Panc1 (cell line): ENCODE measurements at regions not wholly inside any gene's neighbourhood (a gene's known extent, or its start where the extent isn't known, plus 50 kb on each side); places are given as distances from the start of the nearest gene placed in this dataset.

Experiments
- ATAC-seq: fragments of 200-7000 bp; cut with Tn5 transposase; 2 replicates; pipeline ENCODE4 v1.9.1; 2020; ENCODE audit warnings: mild to moderate bottlenecking, moderate library complexity
- BruUV-seq: library from RNA; stranded (reverse); fragments of 400-500 nt; replicated peaks from 2 replicates; lab custom pipeline; 2021; lab: Mats Ljungman, UMichigan
- CTCF ChIA-PET: fragments of 300-600 bp; sonication (Branson Sonifier 250); formaldehyde crosslinking; loops from one replicate; lab custom pipeline; 2022; ENCODE audit warnings: antibody characterized with exemption; lab: Charles Lee
- POLR2A ChIA-PET: fragments of 300-600 bp; sonication (Branson Sonifier 250); formaldehyde crosslinking; loops from one replicate; lab custom pipeline; 2022; ENCODE audit warnings: antibody characterized with exemption; lab: Charles Lee
- DNase-seq: peaks from one replicate; pipeline ENCODE4 v3.0.0-alpha.2; 2010; ENCODE audit warnings: low read depth, low spot score
- H3K27ac ChIP-seq: 2 replicates; pipeline ENCODE4 v1.5.1; 2011; ENCODE audit warnings: mild to moderate bottlenecking, low read length, inconsistent platforms
- H3K27me3 ChIP-seq: fragments of 200-500 bp; sonication (Bioruptor generic); 2 replicates; pipeline ENCODE4 v1.6.0; 2014; ENCODE audit warnings: low read length, inconsistent platforms; ENCODE audit not compliant: control insufficient read depth, insufficient read depth
- H3K36me3 ChIP-seq: fragments of 200-500 bp; sonication (Bioruptor generic); 2 replicates; pipeline ENCODE4 v1.5.1; 2014; ENCODE audit warnings: inconsistent platforms, mild to moderate bottlenecking, low read length, moderate library complexity; ENCODE audit not compliant: control insufficient read depth, insufficient read depth
- H3K4me1 ChIP-seq: 2 replicates; pipeline ENCODE4 v1.5.1; 2011; ENCODE audit warnings: inconsistent platforms, mild to moderate bottlenecking, low read length, moderate library complexity; ENCODE audit not compliant: control insufficient read depth, insufficient read depth
- H3K4me3 ChIP-seq, 2 experiments: 2 replicates each; pipeline ENCODE4 v1.5.1; 2011 to 2012; ENCODE audit warnings: low read depth in 2 of 2, low read length in 2 of 2, mild to moderate bottlenecking in 2 of 2, inconsistent platforms in 1 of 2, moderate library complexity in 1 of 2
- H3K9me3 ChIP-seq: fragments of 200-500 bp; sonication (Bioruptor generic); 2 replicates; pipeline ENCODE4 v1.5.1; 2014; ENCODE audit warnings: low read depth, mild to moderate bottlenecking, inconsistent platforms, low read length, moderate library complexity; ENCODE audit not compliant: control insufficient read depth, insufficient read depth
- CTCF ChIP-seq: fragments of 450-650 bp; IDR thresholded peaks from 2 replicates; pipeline ENCODE4 v1.5.1; 2017; ENCODE audit warnings: mild to moderate bottlenecking
- POLR2AphosphoS5 ChIP-seq: IDR thresholded peaks from 2 replicates; pipeline ENCODE4 v1.6.1; 2012; ENCODE audit warnings: mild to moderate bottlenecking, low read depth, low read length, moderate library complexity
- REST ChIP-seq, 2 experiments: IDR thresholded peaks; 2 replicates each; pipeline ENCODE4 v1.6.1; 2011 to 2012; ENCODE audit warnings: low read depth in 2 of 2, control low read depth in 1 of 2, low read length in 1 of 2, mild to moderate bottlenecking in 1 of 2, moderate library complexity in 1 of 2; ENCODE audit not compliant: insufficient read depth in 1 of 2
- SIN3A ChIP-seq: IDR thresholded peaks from 2 replicates; pipeline ENCODE4 v1.6.1; 2012; ENCODE audit warnings: low read depth, mild to moderate bottlenecking, low read length, moderate library complexity, borderline replicate concordance; ENCODE audit not compliant: insufficient read depth
- TCF7L2 ChIP-seq: IDR thresholded peaks from 2 replicates; pipeline ENCODE4 v1.6.1; 2011; ENCODE audit warnings: mild to moderate bottlenecking, low read depth, low read length, inconsistent platforms
- in situ Hi-C: cut with HindIII; loops from 2 replicates; pipeline ENCODE4 v1.10.0; 2016; ENCODE audit warnings: low sequenced_read_pairs, low pct_unique_long_range_greater_than_20kb
- intact Hi-C: fragments of 100-400 bp; cut with micrococcal nuclease; formaldehyde crosslinking; loops from one replicate; pipeline ENCODE4 v1.10.0; 2022; ENCODE audit not compliant: unreplicated experiment

- Histone ChIP-seq H3K4me3 (no peak overlapping the region), H3K27ac (no peak overlapping the region), H3K27me3 (no peaks in the 10 kb centered on the region), H3K9me3 (no peaks in the 10 kb centered on the region), H3K36me3 (no peaks in the 10 kb centered on the region), H3K4me1 (no peaks in the 10 kb centered on the region)
- ChIA-PET POLR2A (no interaction called here), CTCF (no interaction called here)
- TF ChIP-seq REST (IDR thresholded peaks at IDR 0.05; ENCODE audit: insufficient read depth in 1 of 2, low read depth in 2 of 2, low read length in 1 of 2) (no peak), TCF7L2 (no peak), CTCF (no peak), SIN3A (no peak), POLR2AphosphoS5 (no peak)
- ATAC-seq: no peak
- in situ Hi-C loops (no loop called here), intact Hi-C loops (no loop called here)
- DNase-seq: no peak
- BruUV-seq: no TSS peak
Observed at GRCh38 chr4:43251841-43252240, 359.3 kb downstream of the GRXCR1 start.

- Histone ChIP-seq H3K27me3 (no peaks in the 10 kb centered on the region), H3K4me3 (no peak overlapping the region), H3K27ac (no peak overlapping the region), H3K4me1 (no peaks in the 10 kb centered on the region), H3K36me3 (no peaks in the 10 kb centered on the region), H3K9me3 (no peaks in the 10 kb centered on the region)
- intact Hi-C loops: no loop called here
- no TSS peak for BruUV-seq
- ATAC-seq: no peak
- ChIA-PET POLR2A (no interaction called here), CTCF (no interaction called here)
- in situ Hi-C loops: no loop called here
- TF ChIP-seq REST (IDR thresholded peaks at IDR 0.05; ENCODE audit: insufficient read depth in 1 of 2, low read depth in 2 of 2, low read length in 1 of 2): no peak
- TF ChIP-seq POLR2AphosphoS5: no peak
- no peak for TF ChIP-seq TCF7L2
- no peak for TF ChIP-seq CTCF
- TF ChIP-seq SIN3A: no peak
- no peak for DNase-seq
Observed at GRCh38 chr4:43253541-43253940, 361.0 kb downstream of the GRXCR1 start.
